A549 (cell line): ENCODE measurements at regions not wholly inside any gene's neighbourhood (a gene's known extent, or its start where the extent isn't known, plus 50 kb on each side); places are given as distances from the start of the nearest gene placed in this dataset.

Experiments
- ATAC-seq, 2 experiments: fragments of 200-7000 bp in 1 of 2; fragments of >200 bp in 1 of 2; cut with Nextera tagmentation in 1 of 2; cut with Tn5 transposase in 1 of 2; 3 replicates each; pipeline versions ENCODE4 v1.8.0 to v1.9.1; 2018 to 2020; ENCODE audit warnings: mild to moderate bottlenecking in 1 of 2, moderate library complexity in 1 of 2
- CTCF ChIA-PET: fragments of 300-600 bp; sonication (Branson Sonifier 250); formaldehyde crosslinking; extraction: SDS; loops from one replicate; lab custom pipeline; 2021; ENCODE audit warnings: antibody characterized with exemption, inconsistent platforms; lab: Yijun Ruan, JAX
- POLR2A ChIA-PET: fragments of 350-600 bp; formaldehyde crosslinking; extraction: SDS; loops from one replicate; lab custom pipeline; 2021; ENCODE audit warnings: antibody characterized with exemption, inconsistent platforms; lab: Yijun Ruan, JAX
- DNase-seq, 2 experiments: peaks; one replicate each; pipeline versions ENCODE4 v3.0.0 to v3.0.0-alpha.2; 2011 to 2016; ENCODE audit warnings: low read depth in 1 of 2, low spot score in 1 of 2
- FAIRE-seq: peaks from 2 replicates; lab custom pipeline; 2011; peaks lifted over from hg19 to GRCh38; lab: Jason Lieb, UNC
- H3K27ac ChIP-seq, 2 experiments: fragments of >200 bp; sonication (Bioruptor Twin); formaldehyde crosslinking; 3 replicates each; pipeline ENCODE4 v1.5.1; 2016 to 2017
- H3K4me1 ChIP-seq: fragments of >200 bp; sonication (Bioruptor Twin); formaldehyde crosslinking; 3 replicates; pipeline ENCODE4 v1.6.1; 2016
- H3K4me2 ChIP-seq: fragments of >200 bp; sonication (Bioruptor Twin); formaldehyde crosslinking; 3 replicates; pipeline ENCODE4 v1.6.1; 2016
- H3K4me3 ChIP-seq: fragments of >200 bp; sonication (Bioruptor Twin); formaldehyde crosslinking; 3 replicates; pipeline ENCODE4 v1.5.1; 2016
- H3K9me3 ChIP-seq: fragments of >200 bp; sonication (Bioruptor Twin); formaldehyde crosslinking; 3 replicates; pipeline ENCODE4 v1.6.1; 2016
- BCL3 ChIP-seq: fragments of >200 bp; sonication (Bioruptor Twin); formaldehyde crosslinking; IDR thresholded peaks from 3 replicates; pipeline ENCODE4 v1.6.1; 2016
- BHLHE40 ChIP-seq: IDR thresholded peaks from 2 replicates; pipeline ENCODE4 v1.6.1; 2012; ENCODE audit warnings: low read depth, low read length, inconsistent platforms
- CBX2 ChIP-seq: fragments of 200-600 bp; sonication (generic); IDR thresholded peaks from 2 replicates; pipeline ENCODE4 v1.6.1; 2016; ENCODE audit warnings: low read depth, mild to moderate bottlenecking, borderline replicate concordance
- ELK1 ChIP-seq: fragments of 150-350 bp; IDR thresholded peaks from 2 replicates; pipeline ENCODE4 v1.6.1; 2014; ENCODE audit warnings: low read depth, mild to moderate bottlenecking, low read length
- ESRRA ChIP-seq: fragments of 150-350 bp; IDR thresholded peaks from 2 replicates; pipeline ENCODE4 v1.6.1; 2014; ENCODE audit warnings: mild to moderate bottlenecking, low read length, borderline replicate concordance
- FOSL2 ChIP-seq, 2 experiments: fragments of 450-650 bp in 1 of 2; fragments of >200 bp in 1 of 2; sonication (Bioruptor Twin) in 1 of 2; formaldehyde crosslinking; IDR thresholded peaks; 2 replicates each; pipeline versions ENCODE4 v1.5.0 to v1.6.1; 2016 to 2020; ENCODE audit warnings: mild to moderate bottlenecking in 1 of 2, moderate library complexity in 1 of 2
- HES2 ChIP-seq: fragments of >200 bp; sonication (Bioruptor Twin); formaldehyde crosslinking; IDR thresholded peaks from 2 replicates; pipeline ENCODE4 v1.6.1; 2016
- HMGXB4 ChIP-seq: fragments of 250-450 bp; sonication (Bioruptor Pico); IDR thresholded peaks from 2 replicates; pipeline ENCODE4 v1.5.0; 2021; ENCODE audit warnings: mild to moderate bottlenecking, moderate library complexity, borderline replicate concordance
- HOXA7 ChIP-seq: fragments of 250-450 bp; sonication (Bioruptor Pico); IDR thresholded peaks from 2 replicates; pipeline ENCODE4 v1.5.0; 2020; ENCODE audit warnings: mild to moderate bottlenecking, moderate library complexity
- KDM1A ChIP-seq: fragments of 200-600 bp; sonication (generic); IDR thresholded peaks from 2 replicates; pipeline ENCODE4 v1.6.1; 2016; ENCODE audit warnings: low read depth, mild to moderate bottlenecking
- NPAS2 ChIP-seq: fragments of 250-450 bp; sonication (Bioruptor Pico); IDR thresholded peaks from 2 replicates; pipeline ENCODE4 v1.8.0; 2022; ENCODE audit warnings: mild to moderate bottlenecking, moderate library complexity, borderline replicate concordance
- PHF8 ChIP-seq: fragments of 200-600 bp; sonication (generic); IDR thresholded peaks from 2 replicates; pipeline ENCODE4 v1.6.1; 2016; ENCODE audit warnings: low read depth, mild to moderate bottlenecking, antibody characterized with exemption, moderate library complexity, borderline replicate concordance
- POLR2AphosphoS2 ChIP-seq: conservative IDR thresholded peaks from 2 replicates; pipeline ENCODE4 v1.6.1; 2012; ENCODE audit warnings: low read length, improper control_type of control experiment, inconsistent platforms
- RFX5 ChIP-seq: fragments of 450-650 bp; IDR thresholded peaks from 2 replicates; pipeline ENCODE4 v1.7.1; 2014; ENCODE audit warnings: antibody characterized with exemption, mild to moderate bottlenecking, moderate library complexity
- TFCP2L1 ChIP-seq: fragments of 250-450 bp; sonication (Bioruptor Pico); IDR thresholded peaks from 2 replicates; pipeline ENCODE4 v1.5.0; 2021; ENCODE audit warnings: mild to moderate bottlenecking
- TP53 ChIP-seq: fragments of 250-450 bp; sonication (Bioruptor Pico); IDR thresholded peaks from 2 replicates; pipeline ENCODE4 v1.5.0; 2021; ENCODE audit warnings: mild to moderate bottlenecking, moderate library complexity
- ZFP36 ChIP-seq: fragments of 450-650 bp; IDR thresholded peaks from 2 replicates; pipeline ENCODE4 v1.6.1; 2014; ENCODE audit warnings: borderline replicate concordance; ENCODE audit not compliant: partially characterized antibody
- WGBS: methylation state at CpG from one replicate; pipeline ENCODE4 v1.1.6; 2017; ENCODE audit errors: missing lambda C conversion rate; 5-methylcytosine and 5-hydroxymethylcytosine counted together
- TF ChIP-seq, protein P1 (sequence below): IDR thresholded peaks from 2 replicates; pipeline ENCODE4 v1.6.1; 2012

DNA sequence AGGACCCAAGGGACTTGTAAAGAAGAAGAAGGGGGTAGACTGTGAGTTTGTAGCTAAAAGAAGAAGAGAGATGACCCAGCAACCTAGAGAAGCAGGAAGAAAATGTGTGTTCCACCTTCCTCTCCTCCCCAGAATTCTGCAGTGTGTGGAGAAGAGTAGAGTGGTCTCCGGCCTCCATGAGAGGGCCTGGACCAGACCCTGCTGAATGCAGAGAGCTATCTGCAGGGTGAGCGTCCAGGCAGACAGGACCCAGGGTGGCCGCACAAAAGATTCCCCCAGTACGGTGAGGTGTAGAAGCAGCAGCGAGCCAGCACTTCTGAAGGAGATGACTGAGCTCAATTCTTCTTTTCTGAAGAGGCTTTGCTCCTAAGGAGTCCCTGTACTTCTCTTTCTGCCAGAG is 239.7 kb upstream of the ANKRD30A start:
- TF ChIP-seq BCL3 (no peak), HOXA7 (CRISPR knock-in tag) (no peak), KDM1A (no peak), BHLHE40 (no peak)
- TF ChIP-seq, protein P1, sequence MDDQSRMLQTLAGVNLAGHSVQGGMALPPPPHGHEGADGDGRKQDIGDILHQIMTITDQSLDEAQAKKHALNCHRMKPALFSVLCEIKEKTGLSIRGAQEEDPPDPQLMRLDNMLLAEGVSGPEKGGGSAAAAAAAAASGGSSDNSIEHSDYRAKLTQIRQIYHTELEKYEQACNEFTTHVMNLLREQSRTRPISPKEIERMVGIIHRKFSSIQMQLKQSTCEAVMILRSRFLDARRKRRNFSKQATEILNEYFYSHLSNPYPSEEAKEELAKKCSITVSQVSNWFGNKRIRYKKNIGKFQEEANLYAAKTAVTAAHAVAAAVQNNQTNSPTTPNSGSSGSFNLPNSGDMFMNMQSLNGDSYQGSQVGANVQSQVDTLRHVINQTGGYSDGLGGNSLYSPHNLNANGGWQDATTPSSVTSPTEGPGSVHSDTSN = no peak
- H3K27ac ChIP-seq = no peak overlapping the region
- FAIRE-seq (no peak), DNase-seq (no peak), ATAC-seq (no peak)
- 0 out of 3 replicates have a peak, but pooled peaks cover 5% of the 10 kb centered on the region for H3K4me1 ChIP-seq
- H3K4me3 ChIP-seq = no peak overlapping the region
- no peaks in the 10 kb centered on the region for H3K9me3 ChIP-seq
- POLR2A ChIA-PET = no interaction called here
- H3K4me2 ChIP-seq = no peak overlapping the region
- WGBS = 85% methylated on average over 5 of the region's 5 CpGs
- CTCF ChIA-PET = interaction anchor here (0.6 to 0.9 kb wide), 2 partner anchors 1272 to 1764 kb away, joined by 3 read pairs; no protein-coding TSS in a partner anchor

DNA sequence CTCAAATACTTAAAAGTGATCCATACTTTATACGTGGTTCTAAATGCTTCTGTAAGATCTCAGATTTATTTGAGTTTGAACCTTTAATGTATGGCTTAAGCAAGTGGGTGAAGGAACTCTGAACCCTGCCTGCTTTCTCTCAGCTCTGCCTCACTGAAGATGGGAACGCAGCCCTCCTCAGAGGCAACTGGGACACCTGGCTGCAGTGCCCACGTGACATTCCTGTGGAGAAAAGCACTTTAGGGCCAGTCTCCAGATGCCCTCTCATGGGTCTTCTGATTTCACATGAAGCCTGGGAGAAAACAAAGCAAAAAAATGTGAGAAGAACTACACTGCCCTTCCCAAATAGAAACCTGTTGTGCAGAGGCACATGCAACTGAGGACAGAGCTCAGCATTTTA is 242.6 kb upstream of the ANKRD30A start:
- ATAC-seq = no peak
- no peak for TF ChIP-seq RFX5
- no peak for TF ChIP-seq BCL3
- no peak for TF ChIP-seq ZFP36
- no peak for TF ChIP-seq ELK1
- no peak for TF ChIP-seq CBX2
- TF ChIP-seq NPAS2 (CRISPR knock-in tag) = no peak
- no peak for TF ChIP-seq HES2
- TF ChIP-seq HMGXB4 = no peak
- TF ChIP-seq TP53 = no peak
- TF ChIP-seq POLR2AphosphoS2 = no peak
- no peak for TF ChIP-seq TFCP2L1 (CRISPR knock-in tag)
- no peak for TF ChIP-seq PHF8
- TF ChIP-seq FOSL2 (IDR thresholded peaks at IDR 0.05) = no peak
- TF ChIP-seq FOSL2 (CRISPR knock-in tag; IDR thresholded peaks at IDR 0.05) = no peak
- TF ChIP-seq ESRRA = no peak
- TF ChIP-seq KDM1A = no peak
- TF ChIP-seq, all 56 proteins: peak for 0
- 67% methylated on average over 3 of the region's 3 CpGs for WGBS
- Histone ChIP-seq H3K27ac (no peak overlapping the region), H3K4me2 (no peak overlapping the region), H3K4me3 (no peak overlapping the region), H3K9me3 (no peaks in the 10 kb centered on the region), H3K4me1 (no peaks in the 10 kb centered on the region)
- POLR2A ChIA-PET = no interaction called here
- FAIRE-seq (no peak), DNase-seq (no peak)
- CTCF ChIA-PET = interaction anchor here (0.8 to 1.3 kb wide), 4 partner anchors 17 to 1269 kb away, joined by 3 to 7 read pairs (median 4); no protein-coding TSS in a partner anchor
